ENCODE measurements at regions not wholly inside any gene's neighbourhood (a gene's known extent, or its start where the extent isn't known, plus 50 kb on each side); places are given as distances from the start of the nearest gene placed in this dataset.

DNA sequence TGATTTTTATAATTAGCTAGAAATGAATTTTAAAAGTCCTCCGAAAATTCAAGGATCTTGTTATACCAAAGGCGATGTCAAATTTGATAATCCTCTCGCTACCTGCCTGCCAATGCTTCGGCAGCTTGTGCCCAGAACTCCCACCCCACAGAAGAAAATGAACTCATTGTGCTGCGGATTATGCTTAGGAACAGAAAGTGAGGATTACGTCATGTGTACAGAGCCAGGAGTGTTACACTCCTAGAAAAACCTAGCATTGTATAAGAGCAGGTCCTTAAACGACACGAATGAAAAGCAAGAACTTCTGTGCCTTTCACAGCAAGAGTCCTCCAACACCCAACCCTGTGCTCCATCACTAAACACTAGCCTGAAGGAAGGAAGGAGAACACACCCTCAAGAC is 168.3 kb downstream of the RNF152 start:
- TF ChIP-seq, protein P1, sequence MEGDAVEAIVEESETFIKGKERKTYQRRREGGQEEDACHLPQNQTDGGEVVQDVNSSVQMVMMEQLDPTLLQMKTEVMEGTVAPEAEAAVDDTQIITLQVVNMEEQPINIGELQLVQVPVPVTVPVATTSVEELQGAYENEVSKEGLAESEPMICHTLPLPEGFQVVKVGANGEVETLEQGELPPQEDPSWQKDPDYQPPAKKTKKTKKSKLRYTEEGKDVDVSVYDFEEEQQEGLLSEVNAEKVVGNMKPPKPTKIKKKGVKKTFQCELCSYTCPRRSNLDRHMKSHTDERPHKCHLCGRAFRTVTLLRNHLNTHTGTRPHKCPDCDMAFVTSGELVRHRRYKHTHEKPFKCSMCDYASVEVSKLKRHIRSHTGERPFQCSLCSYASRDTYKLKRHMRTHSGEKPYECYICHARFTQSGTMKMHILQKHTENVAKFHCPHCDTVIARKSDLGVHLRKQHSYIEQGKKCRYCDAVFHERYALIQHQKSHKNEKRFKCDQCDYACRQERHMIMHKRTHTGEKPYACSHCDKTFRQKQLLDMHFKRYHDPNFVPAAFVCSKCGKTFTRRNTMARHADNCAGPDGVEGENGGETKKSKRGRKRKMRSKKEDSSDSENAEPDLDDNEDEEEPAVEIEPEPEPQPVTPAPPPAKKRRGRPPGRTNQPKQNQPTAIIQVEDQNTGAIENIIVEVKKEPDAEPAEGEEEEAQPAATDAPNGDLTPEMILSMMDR (IDR thresholded peaks at IDR 0.05 in 4 of 5, conservative IDR thresholded peaks at IDR 0.05 in 1 of 5) = no peak
- no peak for TF ChIP-seq POLR2A (IDR thresholded peaks at IDR 0.05)

Measured in gastrocnemius medialis (tissue), 4 donors.